ENCODE measurements at regions not wholly inside any gene's neighbourhood (a gene's known extent, or its start where the extent isn't known, plus 50 kb on each side); places are given as distances from the start of the nearest gene placed in this dataset.

DNA sequence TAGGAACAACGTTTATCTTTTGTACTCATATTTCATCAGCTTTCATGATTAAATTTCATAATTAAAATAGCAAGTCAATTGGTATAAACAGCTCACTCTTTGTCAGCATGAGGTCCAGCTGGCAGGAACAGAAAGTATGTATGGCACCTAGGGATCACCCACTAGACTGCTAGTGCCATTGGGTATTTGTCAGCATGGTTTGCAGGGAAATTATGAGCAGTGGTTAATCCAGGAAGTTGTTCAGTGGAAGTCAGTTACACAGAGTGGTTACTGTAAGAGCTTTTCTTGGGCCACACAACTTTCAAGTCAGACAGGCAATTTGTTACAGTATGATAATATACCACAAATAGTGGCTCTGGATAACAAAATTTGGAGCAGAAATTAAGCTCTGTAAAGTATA lies 340.3 kb upstream of the RGS6 start:
- DNase-seq (ENCODE audit: low spot score) = no peak
- H3K9me3 Mint-ChIP-seq = no peaks in the 10 kb centered on the region
- peaks cover 70% of the 10 kb centered on the region for H3K4me1 Mint-ChIP-seq (ENCODE audit: low read depth)
- no peaks in the 10 kb centered on the region for H3K27me3 Mint-ChIP-seq (ENCODE audit: low read depth)
- intact Hi-C loops (cut with micrococcal nuclease) = loop anchor here (5.0 kb wide), 1 partner anchor 115 kb away; no protein-coding TSS in a partner anchor
- peaks cover 45% of the 10 kb centered on the region for H3K36me3 Mint-ChIP-seq (ENCODE audit: low read depth)
- no peak overlapping the region for H3K4me3 Mint-ChIP-seq (ENCODE audit: low read depth)
- peak overlapping the region; percentile 60 for H3K27ac Mint-ChIP-seq

DNA sequence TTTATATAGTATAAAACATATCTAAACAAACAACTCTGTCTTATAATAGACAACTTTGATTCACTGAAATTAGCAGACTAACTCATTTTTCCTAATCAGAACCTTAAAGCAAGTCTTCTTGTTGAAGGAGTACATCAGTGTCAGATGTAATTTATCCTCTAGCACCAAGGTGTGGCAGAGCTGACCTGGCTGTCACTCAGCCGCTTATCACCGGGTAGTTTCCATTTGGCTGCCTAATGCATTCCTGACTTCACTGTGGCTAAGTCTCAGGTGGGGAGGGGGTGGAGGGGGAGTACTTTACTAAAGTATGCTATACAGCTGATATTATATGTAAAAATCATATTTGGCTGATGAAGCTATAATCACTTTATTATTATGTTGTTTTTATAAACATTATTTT lies 339.9 kb upstream of the RGS6 start:
- Mint-ChIP-seq H3K27me3 (ENCODE audit: low read depth) (no peaks in the 10 kb centered on the region), H3K27ac (peak overlapping the region; percentile 54), H3K4me1 (ENCODE audit: low read depth) (peaks cover 72% of the 10 kb centered on the region), H3K9me3 (no peaks in the 10 kb centered on the region), H3K4me3 (ENCODE audit: low read depth) (no peak overlapping the region), H3K36me3 (ENCODE audit: low read depth) (peaks cover 46% of the 10 kb centered on the region)
- intact Hi-C loops (cut with micrococcal nuclease) = loop anchor here (5.0 kb wide), 1 partner anchor 115 kb away; no protein-coding TSS in a partner anchor
- no peak for DNase-seq (ENCODE audit: low spot score)

- no peak overlapping the region for H3K4me3 Mint-ChIP-seq (ENCODE audit: low read depth)
- H3K9me3 Mint-ChIP-seq = peaks cover 8% of the 10 kb centered on the region
- intact Hi-C loops (cut with micrococcal nuclease) = loop anchor here (2.0 to 5.0 kb wide), 4 partner anchors 39 to 269 kb away; no protein-coding TSS in a partner anchor
Observed at GRCh38 chr14:71593966-71594365, 338.3 kb upstream of the RGS6 start.

GRCh38 chr14:71594821-71595220 lies 337.4 kb upstream of the RGS6 start:
- no peak for DNase-seq (ENCODE audit: low spot score)
- intact Hi-C loops (cut with micrococcal nuclease) = loop anchor here (2.0 to 5.0 kb wide), 5 partner anchors 40 to 270 kb away; no protein-coding TSS in a partner anchor
- Mint-ChIP-seq H3K27ac (peak overlapping the region; percentile 73), H3K36me3 (ENCODE audit: low read depth) (peaks cover 44% of the 10 kb centered on the region), H3K9me3 (peaks cover 10% of the 10 kb centered on the region), H3K27me3 (ENCODE audit: low read depth) (no peaks in the 10 kb centered on the region), H3K4me3 (ENCODE audit: low read depth) (no peak overlapping the region), H3K4me1 (ENCODE audit: low read depth) (peaks cover 73% of the 10 kb centered on the region)

More at GRCh38 chr14:71593966-71594365, 338.3 kb upstream of the RGS6 start:
- Mint-ChIP-seq H3K27me3 (ENCODE audit: low read depth) (no peaks in the 10 kb centered on the region), H3K4me1 (ENCODE audit: low read depth) (peaks cover 75% of the 10 kb centered on the region), H3K27ac (peak overlapping the region; percentile 67), H3K36me3 (ENCODE audit: low read depth) (peaks cover 46% of the 10 kb centered on the region)
- DNase-seq (ENCODE audit: low spot score) = no peak

DNA sequence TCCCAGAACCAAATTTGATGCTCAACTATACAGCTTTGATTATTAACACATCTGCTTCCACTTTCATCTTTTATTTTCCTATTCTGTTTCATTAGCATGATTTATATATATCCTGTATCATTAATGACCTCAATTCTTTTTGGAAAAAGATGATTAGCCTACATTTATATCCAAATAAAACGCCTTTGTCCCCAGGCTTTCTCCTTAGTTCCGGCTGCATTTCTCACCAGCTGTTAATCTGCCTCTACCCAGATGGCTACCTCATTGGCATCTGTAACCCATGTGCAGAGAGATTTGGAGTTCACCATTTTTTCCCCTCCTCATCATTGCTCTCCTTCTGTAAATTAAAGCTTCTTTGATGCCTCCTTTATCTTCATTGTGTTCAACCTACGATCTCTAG lies 336.8 kb upstream of the RGS6 start:
- DNase-seq (ENCODE audit: low spot score) = no peak
- Mint-ChIP-seq H3K36me3 (ENCODE audit: low read depth) (peaks cover 50% of the 10 kb centered on the region), H3K9me3 (peaks cover 16% of the 10 kb centered on the region), H3K4me1 (ENCODE audit: low read depth) (peaks cover 76% of the 10 kb centered on the region), H3K27me3 (ENCODE audit: low read depth) (no peaks in the 10 kb centered on the region), H3K4me3 (ENCODE audit: low read depth) (no peak overlapping the region), H3K27ac (peak overlapping the region; percentile 73)
- intact Hi-C loops (cut with micrococcal nuclease) = loop anchor here (2.0 to 5.0 kb wide), 4 partner anchors 41 to 271 kb away; no protein-coding TSS in a partner anchor

GRCh38 chr14:71597287-71597920 lies 334.8 kb upstream of the RGS6 start:
- Mint-ChIP-seq H3K4me3 (ENCODE audit: low read depth) (no peak overlapping the region), H3K9me3 (peaks cover 33% of the 10 kb centered on the region), H3K36me3 (ENCODE audit: low read depth) (peaks cover 67% of the 10 kb centered on the region), H3K4me1 (ENCODE audit: low read depth) (peaks cover 64% of the 10 kb centered on the region), H3K27ac (no peak overlapping the region), H3K27me3 (ENCODE audit: low read depth) (no peaks in the 10 kb centered on the region)
- intact Hi-C loops (cut with micrococcal nuclease) = loop anchor here (5.0 kb wide), 1 partner anchor 185 kb away; no protein-coding TSS in a partner anchor
- no peak for DNase-seq (ENCODE audit: low spot score)

DNA sequence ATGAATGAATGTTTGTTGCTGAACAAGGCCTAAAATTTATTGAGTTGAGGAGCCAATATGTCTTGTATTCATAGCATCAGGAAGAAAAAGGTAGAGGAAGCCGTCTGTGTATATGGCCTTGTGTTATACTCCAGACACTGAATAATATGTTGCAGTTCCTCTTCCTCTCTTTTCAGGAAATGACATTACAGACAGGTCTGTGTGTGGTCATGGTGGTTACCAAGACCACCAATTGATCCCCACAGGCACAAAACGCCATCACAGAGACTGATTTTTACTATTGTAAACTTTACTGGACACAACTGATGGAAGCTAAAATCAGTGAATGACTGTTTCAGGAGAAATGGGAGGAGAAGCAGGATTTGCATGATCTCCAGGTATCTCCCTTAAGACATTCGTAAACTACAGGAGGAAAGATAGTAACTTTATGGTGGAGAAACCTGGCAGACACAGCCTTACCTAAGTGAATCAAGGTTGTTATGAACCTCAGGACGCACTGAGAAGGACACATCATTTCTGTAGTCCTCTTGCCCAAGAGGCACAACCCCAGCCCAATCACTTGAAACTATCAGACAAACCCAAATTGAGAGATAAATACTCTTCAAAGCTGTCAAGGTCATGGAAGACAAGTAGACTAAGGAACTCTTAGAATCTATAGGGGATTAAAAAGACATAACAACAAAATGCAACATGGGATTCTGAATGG lies 334.1 kb upstream of the RGS6 start:
- H3K36me3 Mint-ChIP-seq (ENCODE audit: low read depth) = peaks cover 74% of the 10 kb centered on the region
- H3K27ac Mint-ChIP-seq = peak overlapping the region; percentile 29
- intact Hi-C loops (cut with micrococcal nuclease) = loop anchor here (1.0 to 5.0 kb wide), 3 partner anchors 43 to 455 kb away; no protein-coding TSS in a partner anchor
- peaks cover 37% of the 10 kb centered on the region for H3K9me3 Mint-ChIP-seq
- H3K4me1 Mint-ChIP-seq (ENCODE audit: low read depth) = peaks cover 63% of the 10 kb centered on the region
- H3K27me3 Mint-ChIP-seq (ENCODE audit: low read depth) = no peaks in the 10 kb centered on the region
- DNase-seq (ENCODE audit: low spot score) = no peak
- H3K4me3 Mint-ChIP-seq (ENCODE audit: low read depth) = peak overlapping the region; percentile 1

GRCh38 chr14:71600309-71600708 lies 331.9 kb upstream of the RGS6 start:
- no peak overlapping the region for H3K27ac Mint-ChIP-seq
- no peak overlapping the region for H3K4me3 Mint-ChIP-seq (ENCODE audit: low read depth)
- intact Hi-C loops (cut with micrococcal nuclease) = no loop called here
- DNase-seq (ENCODE audit: low spot score) = no peak
- peaks cover 48% of the 10 kb centered on the region for H3K9me3 Mint-ChIP-seq
- H3K36me3 Mint-ChIP-seq (ENCODE audit: low read depth) = peaks cover 81% of the 10 kb centered on the region
- no peaks in the 10 kb centered on the region for H3K27me3 Mint-ChIP-seq (ENCODE audit: low read depth)
- H3K4me1 Mint-ChIP-seq (ENCODE audit: low read depth) = peaks cover 44% of the 10 kb centered on the region

DNA sequence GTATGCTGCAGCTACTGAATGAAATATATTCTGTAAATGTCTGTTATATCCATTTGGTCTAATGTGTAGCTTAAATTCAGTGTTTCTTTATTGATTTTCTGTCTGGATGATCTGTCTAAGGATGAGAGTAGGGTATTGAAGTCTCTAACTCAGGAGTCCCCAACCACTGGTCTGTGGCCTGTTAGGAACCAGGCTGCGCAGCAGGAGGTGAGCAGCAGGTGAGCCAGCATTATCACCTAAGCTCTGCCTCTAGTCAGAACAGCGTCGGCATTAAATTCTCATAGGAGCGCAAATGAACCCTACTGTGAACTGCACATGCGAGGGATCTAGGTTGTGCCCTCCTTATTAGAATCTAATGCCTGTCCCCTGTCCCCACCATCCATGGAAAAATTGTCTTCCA lies 329.7 kb upstream of the RGS6 start:
- DNase-seq (ENCODE audit: low spot score) = no peak
- Mint-ChIP-seq H3K27ac (no peak overlapping the region), H3K36me3 (ENCODE audit: low read depth) (peaks cover 83% of the 10 kb centered on the region), H3K9me3 (peaks cover 51% of the 10 kb centered on the region), H3K4me3 (ENCODE audit: low read depth) (no peak overlapping the region), H3K27me3 (ENCODE audit: low read depth) (no peaks in the 10 kb centered on the region), H3K4me1 (ENCODE audit: low read depth) (peaks cover 40% of the 10 kb centered on the region)
- intact Hi-C loops (cut with micrococcal nuclease) = no loop called here

DNA sequence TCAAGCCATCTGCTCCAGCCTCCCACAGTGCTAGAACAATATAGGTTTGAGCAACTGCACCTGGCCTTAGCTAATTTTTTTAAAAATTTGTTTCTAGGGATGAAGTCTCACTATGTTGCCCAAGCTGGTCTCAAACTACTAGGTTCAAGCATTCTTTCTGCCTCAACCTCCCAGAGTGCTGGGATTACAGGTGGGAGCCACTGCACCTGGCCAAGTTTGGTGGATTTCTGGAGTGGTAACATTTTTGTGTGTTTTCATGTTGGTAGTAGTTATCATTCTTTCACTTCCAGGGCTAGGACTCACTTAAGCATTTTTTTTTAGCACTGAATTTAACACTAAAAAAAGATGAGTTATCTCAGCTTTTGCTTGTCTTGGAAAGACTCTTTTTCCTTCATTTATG lies 328.0 kb upstream of the RGS6 start:
- peaks cover 73% of the 10 kb centered on the region for H3K36me3 Mint-ChIP-seq (ENCODE audit: low read depth)
- peaks cover 30% of the 10 kb centered on the region for H3K4me1 Mint-ChIP-seq (ENCODE audit: low read depth)
- H3K27ac Mint-ChIP-seq = no peak overlapping the region
- no peak for DNase-seq (ENCODE audit: low spot score)
- H3K4me3 Mint-ChIP-seq (ENCODE audit: low read depth) = no peak overlapping the region
- H3K9me3 Mint-ChIP-seq = peaks cover 44% of the 10 kb centered on the region
- intact Hi-C loops (cut with micrococcal nuclease) = no loop called here
- H3K27me3 Mint-ChIP-seq (ENCODE audit: low read depth) = no peaks in the 10 kb centered on the region

DNA sequence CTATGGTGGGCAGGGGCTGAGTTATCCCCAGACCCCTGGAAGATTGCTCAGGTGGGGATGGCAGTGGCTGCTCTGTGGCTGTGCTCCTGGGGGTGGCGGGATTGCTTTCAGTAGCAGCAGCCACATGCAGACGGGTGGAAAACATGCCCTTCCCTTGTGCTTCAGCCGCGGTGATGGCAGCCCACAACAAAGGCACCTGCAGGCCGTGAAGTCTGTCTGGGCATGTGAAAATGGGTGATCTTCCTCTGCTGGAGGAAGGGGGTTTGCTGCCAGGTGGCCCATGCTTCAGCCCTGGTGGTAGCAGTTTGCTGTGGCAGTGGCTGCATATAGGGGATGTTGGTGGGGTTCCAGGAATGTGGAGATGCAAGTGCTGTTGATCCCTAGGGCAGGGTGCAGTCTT lies 326.2 kb upstream of the RGS6 start:
- Mint-ChIP-seq H3K9me3 (peaks cover 29% of the 10 kb centered on the region), H3K4me1 (ENCODE audit: low read depth) (peaks cover 22% of the 10 kb centered on the region), H3K27me3 (ENCODE audit: low read depth) (no peaks in the 10 kb centered on the region), H3K27ac (no peak overlapping the region), H3K4me3 (ENCODE audit: low read depth) (no peak overlapping the region), H3K36me3 (ENCODE audit: low read depth) (peaks cover 57% of the 10 kb centered on the region)
- intact Hi-C loops (cut with micrococcal nuclease) = no loop called here
- DNase-seq (ENCODE audit: low spot score) = no peak

- no peaks in the 10 kb centered on the region for H3K27me3 Mint-ChIP-seq (ENCODE audit: low read depth)
Observed at GRCh38 chr14:71606575-71606974, 325.7 kb upstream of the RGS6 start.

DNA sequence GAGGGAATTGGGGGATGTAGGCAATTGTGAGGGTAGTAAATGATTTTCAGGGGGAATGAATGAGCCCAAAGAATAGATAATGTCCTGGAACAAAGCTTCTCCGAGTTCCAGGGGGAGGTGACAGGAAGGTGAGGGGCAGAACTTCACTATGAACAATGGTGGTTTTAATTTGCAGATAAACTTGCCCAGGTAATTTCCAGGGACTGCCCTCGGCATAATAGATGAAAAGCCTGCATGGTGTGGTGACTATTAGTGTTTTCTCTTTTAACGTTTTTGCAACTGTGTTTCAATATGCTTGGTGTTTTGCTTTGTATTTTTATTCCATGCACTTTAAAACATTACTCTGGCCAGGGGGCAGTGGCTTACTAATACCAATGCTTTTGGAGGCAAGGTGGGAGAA lies 325.2 kb upstream of the RGS6 start:
- no peak overlapping the region for H3K27ac Mint-ChIP-seq
- no peak overlapping the region for H3K4me3 Mint-ChIP-seq (ENCODE audit: low read depth)
- H3K27me3 Mint-ChIP-seq (ENCODE audit: low read depth) = no peaks in the 10 kb centered on the region
- intact Hi-C loops (cut with micrococcal nuclease) = no loop called here
- H3K36me3 Mint-ChIP-seq (ENCODE audit: low read depth) = peaks cover 52% of the 10 kb centered on the region
- H3K4me1 Mint-ChIP-seq (ENCODE audit: low read depth) = peaks cover 22% of the 10 kb centered on the region
- DNase-seq (ENCODE audit: low spot score) = no peak
- peaks cover 23% of the 10 kb centered on the region for H3K9me3 Mint-ChIP-seq

More at GRCh38 chr14:71606575-71606974, 325.7 kb upstream of the RGS6 start:
- H3K9me3 Mint-ChIP-seq = peaks cover 26% of the 10 kb centered on the region
- H3K36me3 Mint-ChIP-seq (ENCODE audit: low read depth) = peaks cover 55% of the 10 kb centered on the region
- intact Hi-C loops (cut with micrococcal nuclease) = no loop called here
- no peak overlapping the region for H3K4me3 Mint-ChIP-seq (ENCODE audit: low read depth)
- H3K4me1 Mint-ChIP-seq (ENCODE audit: low read depth) = peaks cover 22% of the 10 kb centered on the region
- H3K27ac Mint-ChIP-seq = peak overlapping the region; percentile 19
- no peak for DNase-seq (ENCODE audit: low spot score)

All from activated T-helper 2 cell treated with anti-CD3 and anti-CD28 coated beads, Interferon-gamma antibody, Interleukin-2, Interleukin-4, amounts not matched to agents 10 μg/mL and 5 μg/mL and 100 μg/mL, durations not matched to agents 14 hours and 24 hours and 36 hours (primary cell).